PC-3 (cell line): ENCODE measurements at regions not wholly inside any gene's neighbourhood (a gene's known extent, or its start where the extent isn't known, plus 50 kb on each side); places are given as distances from the start of the nearest gene placed in this dataset.

Source experiments
- ATAC-seq: fragments of 200-7000 bp; cut with Tn5 transposase; 2 replicates; pipeline ENCODE4 v1.9.1; 2020; ENCODE audit warnings: mild to moderate bottlenecking, moderate library complexity
- BruUV-seq: library from RNA; stranded (reverse); fragments of 400-500 nt; replicated peaks from 2 replicates; lab custom pipeline; 2021; lab: Mats Ljungman, UMichigan
- CTCF ChIA-PET: fragments of 300-600 bp; sonication (Branson Sonifier 250); formaldehyde crosslinking; loops from one replicate; lab custom pipeline; 2022; ENCODE audit warnings: antibody characterized with exemption; lab: Charles Lee
- POLR2A ChIA-PET: fragments of 300-600 bp; sonication (Branson Sonifier 250); formaldehyde crosslinking; loops from one replicate; lab custom pipeline; 2022; ENCODE audit warnings: antibody characterized with exemption; ENCODE audit not compliant: unreplicated experiment; lab: Charles Lee
- DNase-seq: peaks from one replicate; pipeline ENCODE4 v3.0.0-alpha.2; 2015
- H2AFZ ChIP-seq: fragments of 300-600 bp; sonication (generic); 2 replicates; pipeline ENCODE4 v1.6.0; 2016; ENCODE audit warnings: antibody characterized with exemption, low read length
- H3F3A ChIP-seq: fragments of 300-600 bp; sonication (generic); one replicate; pipeline ENCODE4 v1.6.0; 2017; ENCODE audit warnings: antibody characterized with exemption, low read length, control low read depth, mild to moderate bottlenecking; ENCODE audit not compliant: unreplicated experiment
- H3K27ac ChIP-seq: fragments of 300-600 bp; sonication (generic); 2 replicates; pipeline ENCODE4 v1.5.1; 2016; ENCODE audit warnings: mild to moderate bottlenecking, low read length
- H3K27me3 ChIP-seq: fragments of 300-600 bp; sonication (generic); 2 replicates; pipeline ENCODE4 v1.6.1; 2016; ENCODE audit warnings: low read length, mixed read lengths
- H3K36me3 ChIP-seq: fragments of 300-600 bp; sonication (generic); 2 replicates; pipeline ENCODE4 v1.6.1; 2016; ENCODE audit warnings: low read depth, mixed run types, low read length, mixed read lengths
- H3K4me1 ChIP-seq: fragments of 300-600 bp; sonication (generic); 2 replicates; pipeline ENCODE4 v1.5.1; 2016; ENCODE audit warnings: low read length; ENCODE audit not compliant: insufficient read depth
- H3K4me2 ChIP-seq: fragments of 300-600 bp; sonication (generic); 2 replicates; pipeline ENCODE4 v1.6.0; 2016; ENCODE audit warnings: low read length
- H3K4me3 ChIP-seq: fragments of 300-600 bp; sonication (generic); 2 replicates; pipeline ENCODE4 v1.5.1; 2016; ENCODE audit warnings: mild to moderate bottlenecking, low read length, mixed read lengths
- H3K79me2 ChIP-seq: fragments of 300-600 bp; sonication (generic); 2 replicates; pipeline ENCODE4 v1.6.1; 2017; ENCODE audit warnings: low read length, mixed read lengths
- H3K9ac ChIP-seq: fragments of 300-600 bp; sonication (generic); 2 replicates; pipeline ENCODE4 v1.6.0; 2016; ENCODE audit warnings: mild to moderate bottlenecking, low read length
- H3K9me2 ChIP-seq: fragments of 300-600 bp; sonication (generic); replicated peaks from 2 replicates; pipeline ENCODE4 v1.6.1; 2016; ENCODE audit warnings: mixed run types, low read length, mixed read lengths
- H3K9me3 ChIP-seq: fragments of 300-600 bp; sonication (generic); 2 replicates; pipeline ENCODE4 v1.6.1; 2016; ENCODE audit warnings: low read length, mixed read lengths
- H4K20me1 ChIP-seq: fragments of 300-600 bp; sonication (generic); 2 replicates; pipeline ENCODE4 v1.6.1; 2016; ENCODE audit warnings: low read length, mixed read lengths
- CTCF ChIP-seq: fragments of 300-600 bp; sonication (generic); conservative IDR thresholded peaks from 2 replicates; pipeline ENCODE4 v1.5.1; 2017; ENCODE audit warnings: antibody characterized with exemption, low read depth, mild to moderate bottlenecking, low read length
- EZH2 ChIP-seq: fragments of 300-600 bp; sonication (generic); IDR thresholded peaks from one replicate; pipeline ENCODE4 v1.6.1; 2017; ENCODE audit warnings: antibody characterized with exemption, mild to moderate bottlenecking, low read length; ENCODE audit not compliant: unreplicated experiment
- EZH2phosphoT487 ChIP-seq: fragments of 300-600 bp; sonication (generic); IDR thresholded peaks from 2 replicates; pipeline ENCODE4 v1.6.1; 2018; ENCODE audit warnings: mild to moderate bottlenecking, antibody characterized with exemption, low read length, borderline replicate concordance
- intact Hi-C: fragments of 100-400 bp; cut with micrococcal nuclease; formaldehyde crosslinking; loops from 2 replicates; pipeline ENCODE4 v1.9.0; 2023

DNA sequence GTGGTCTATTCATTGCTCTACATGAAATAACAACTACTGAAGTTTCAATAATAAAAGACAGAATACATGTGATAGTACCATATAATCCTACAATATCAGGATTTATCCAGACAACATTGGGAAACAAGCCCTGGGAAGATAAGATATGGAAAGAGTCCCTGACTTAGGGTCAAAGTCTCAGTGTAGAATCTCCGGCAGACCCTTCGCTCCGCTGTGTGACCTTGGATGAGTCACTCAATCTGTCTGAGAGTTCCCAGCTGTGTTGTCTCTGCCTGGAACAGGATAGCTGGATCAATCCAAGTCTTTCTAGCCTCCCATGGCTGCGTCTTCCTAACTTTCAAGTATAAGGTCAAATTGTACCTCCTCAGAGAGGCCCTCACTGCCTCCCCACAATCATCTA is 335.9 kb downstream of the TMEM114 start:
- no peak for ATAC-seq
- no peak overlapping the region for H3K4me3 ChIP-seq
- H3K36me3 ChIP-seq: no peaks in the 10 kb centered on the region
- intact Hi-C loops: no loop called here
- POLR2A ChIA-PET: no interaction called here
- no peak overlapping the region for H2AFZ ChIP-seq
- TF ChIP-seq EZH2 (no peak), CTCF (no peak), EZH2phosphoT487 (no peak)
- no peaks in the 10 kb centered on the region for H3K79me2 ChIP-seq
- no peaks in the 10 kb centered on the region for H3K4me1 ChIP-seq
- H3K9ac ChIP-seq: no peak overlapping the region
- no peak overlapping the region for H3K27ac ChIP-seq
- H3K4me2 ChIP-seq: no peak overlapping the region
- CTCF ChIA-PET: no interaction called here
- no peak for DNase-seq
- H3K9me3 ChIP-seq: no peaks in the 10 kb centered on the region
- H3K27me3 ChIP-seq: no peaks in the 10 kb centered on the region
- H4K20me1 ChIP-seq: no peaks in the 10 kb centered on the region
- BruUV-seq: no TSS peak
- H3K9me2 ChIP-seq: no peaks in the 10 kb centered on the region
- H3F3A ChIP-seq: no peaks in the 10 kb centered on the region

DNA sequence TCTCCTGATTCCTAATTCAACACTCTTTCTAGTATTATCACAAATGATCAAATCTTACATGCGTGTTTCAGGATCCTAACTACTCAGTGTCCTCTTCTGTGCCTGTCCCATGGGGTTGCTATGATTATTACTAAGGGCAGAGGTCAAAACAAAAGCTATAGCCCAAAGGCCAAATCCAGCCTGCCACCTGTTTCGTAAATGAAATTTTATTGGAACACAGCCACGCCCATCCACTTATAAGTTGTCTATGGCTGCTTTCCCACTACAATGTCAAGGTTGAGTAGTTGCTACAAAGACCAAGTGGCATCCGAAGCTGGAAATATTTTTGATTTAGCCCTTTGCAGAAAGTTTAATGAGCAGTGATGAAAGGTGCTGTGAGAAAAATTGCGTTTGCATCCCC is 336.6 kb downstream of the TMEM114 start:
- DNase-seq (no peak), ATAC-seq (no peak)
- CTCF ChIA-PET: no interaction called here
- H3K4me1 ChIP-seq: no peaks in the 10 kb centered on the region
- no TSS peak for BruUV-seq
- H3K9me3 ChIP-seq: no peaks in the 10 kb centered on the region
- no peaks in the 10 kb centered on the region for H3F3A ChIP-seq
- POLR2A ChIA-PET: no interaction called here
- no peaks in the 10 kb centered on the region for H4K20me1 ChIP-seq
- H3K27me3 ChIP-seq: no peaks in the 10 kb centered on the region
- H2AFZ ChIP-seq: no peak overlapping the region
- TF ChIP-seq EZH2 (no peak), EZH2phosphoT487 (no peak), CTCF (no peak)
- no peak overlapping the region for H3K4me3 ChIP-seq
- H3K4me2 ChIP-seq: no peak overlapping the region
- H3K79me2 ChIP-seq: no peaks in the 10 kb centered on the region
- H3K27ac ChIP-seq: no peak overlapping the region
- intact Hi-C loops: no loop called here
- no peaks in the 10 kb centered on the region for H3K9me2 ChIP-seq
- no peaks in the 10 kb centered on the region for H3K36me3 ChIP-seq
- H3K9ac ChIP-seq: no peak overlapping the region

DNA sequence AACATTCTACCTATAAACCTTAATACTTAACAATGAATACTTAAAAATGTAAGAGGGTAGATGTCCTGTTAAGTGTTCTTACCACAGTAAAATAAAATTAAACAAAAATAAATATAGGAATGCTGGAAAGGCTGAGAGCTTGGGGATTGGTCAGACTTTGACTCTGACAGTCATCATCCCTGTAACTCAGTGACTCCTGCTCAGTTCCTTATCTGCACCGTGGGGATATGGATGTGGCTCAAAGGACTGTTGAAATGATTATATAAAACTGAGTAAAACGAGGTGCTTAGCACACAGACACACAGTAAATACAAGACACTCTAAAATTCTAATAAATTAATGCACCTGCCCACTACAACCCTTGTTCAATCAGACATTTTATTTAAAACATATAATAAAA is 338.6 kb downstream of the TMEM114 start:
- DNase-seq (no peak), ATAC-seq (no peak)
- Histone ChIP-seq H3K9me2 (no peaks in the 10 kb centered on the region), H3K4me2 (no peak overlapping the region), H3K27ac (no peak overlapping the region), H4K20me1 (no peaks in the 10 kb centered on the region), H3K9me3 (no peaks in the 10 kb centered on the region), H3F3A (no peaks in the 10 kb centered on the region), H3K9ac (no peak overlapping the region), H3K4me3 (no peak overlapping the region), H3K36me3 (no peaks in the 10 kb centered on the region), H2AFZ (no peak overlapping the region), H3K27me3 (no peaks in the 10 kb centered on the region), H3K4me1 (no peaks in the 10 kb centered on the region), H3K79me2 (no peaks in the 10 kb centered on the region)
- ChIA-PET CTCF (no interaction called here), POLR2A (no interaction called here)
- no TSS peak for BruUV-seq
- intact Hi-C loops: no loop called here
- no peak for TF ChIP-seq EZH2
- no peak for TF ChIP-seq CTCF
- TF ChIP-seq EZH2phosphoT487: no peak
